ENCODE measurements at regions not wholly inside any gene's neighbourhood (a gene's known extent, or its start where the extent isn't known, plus 50 kb on each side); places are given as distances from the start of the nearest gene placed in this dataset.

- TF ChIP-seq CTCF (conservative IDR thresholded peaks at IDR 0.05; ENCODE audit: low read length) (no peak), EZH2phosphoT487 (IDR thresholded peaks at IDR 0.05; ENCODE audit: borderline replicate concordance, low read depth, low read length) (no peak)
Observed at GRCh38 chr5:30918171-30918570, 275.3 kb upstream of the CDH6 start.

Data from OCI-LY7 (cell line).